PC-9 (cell line): ENCODE measurements at regions not wholly inside any gene's neighbourhood (a gene's known extent, or its start where the extent isn't known, plus 50 kb on each side); places are given as distances from the start of the nearest gene placed in this dataset.

Experiments
- EZH2 ChIP-seq: fragments of 200-600 bp; sonication (generic); IDR thresholded peaks from 2 replicates; pipeline ENCODE4 v1.8.0; 2017; ENCODE audit warnings: antibody characterized with exemption, low read depth
- TF ChIP-seq, protein P1 (sequence below): fragments of 200-600 bp; sonication (generic); conservative IDR thresholded peaks from 2 replicates; pipeline ENCODE4 v1.6.1; 2017; ENCODE audit warnings: mixed run types, antibody characterized with exemption, mild to moderate bottlenecking, moderate library complexity

DNA sequence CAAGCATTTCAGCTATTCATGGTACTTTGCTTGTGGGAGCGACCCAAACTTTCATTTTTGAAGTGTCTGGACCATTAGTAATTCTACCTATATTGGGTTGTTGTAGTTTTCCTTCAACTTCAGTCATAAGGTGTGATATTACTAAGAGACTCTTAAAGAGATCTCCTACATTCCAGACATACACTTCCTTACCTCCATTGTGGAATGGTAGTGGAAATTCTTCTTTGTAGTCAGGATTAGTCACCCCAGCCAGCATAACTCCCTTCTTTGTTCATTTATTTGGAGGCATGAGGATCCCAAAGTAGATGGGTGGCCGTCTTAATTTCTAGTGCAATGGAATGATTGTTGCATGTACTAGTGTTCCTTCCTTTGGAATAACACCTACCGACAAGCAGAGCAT, 991.4 kb downstream of the ARAP2 start:
- TF ChIP-seq, protein P1, sequence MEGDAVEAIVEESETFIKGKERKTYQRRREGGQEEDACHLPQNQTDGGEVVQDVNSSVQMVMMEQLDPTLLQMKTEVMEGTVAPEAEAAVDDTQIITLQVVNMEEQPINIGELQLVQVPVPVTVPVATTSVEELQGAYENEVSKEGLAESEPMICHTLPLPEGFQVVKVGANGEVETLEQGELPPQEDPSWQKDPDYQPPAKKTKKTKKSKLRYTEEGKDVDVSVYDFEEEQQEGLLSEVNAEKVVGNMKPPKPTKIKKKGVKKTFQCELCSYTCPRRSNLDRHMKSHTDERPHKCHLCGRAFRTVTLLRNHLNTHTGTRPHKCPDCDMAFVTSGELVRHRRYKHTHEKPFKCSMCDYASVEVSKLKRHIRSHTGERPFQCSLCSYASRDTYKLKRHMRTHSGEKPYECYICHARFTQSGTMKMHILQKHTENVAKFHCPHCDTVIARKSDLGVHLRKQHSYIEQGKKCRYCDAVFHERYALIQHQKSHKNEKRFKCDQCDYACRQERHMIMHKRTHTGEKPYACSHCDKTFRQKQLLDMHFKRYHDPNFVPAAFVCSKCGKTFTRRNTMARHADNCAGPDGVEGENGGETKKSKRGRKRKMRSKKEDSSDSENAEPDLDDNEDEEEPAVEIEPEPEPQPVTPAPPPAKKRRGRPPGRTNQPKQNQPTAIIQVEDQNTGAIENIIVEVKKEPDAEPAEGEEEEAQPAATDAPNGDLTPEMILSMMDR, result no peak
- no peak for TF ChIP-seq EZH2
